Activated naive CD8-positive, alpha-beta T cell treated with anti-CD3 and anti-CD28 coated beads, Interleukin-2, amount 10 ng/mL, durations not matched to agents 7 days and 5 days (primary cell): ENCODE measurements at regions not wholly inside any gene's neighbourhood (a gene's known extent, or its start where the extent isn't known, plus 50 kb on each side); places are given as distances from the start of the nearest gene placed in this dataset.

Source experiments
- ATAC-seq: fragments of 150-1000 bp; cut with Tn5 transposase; one replicate; pipeline ENCODE4 v1.10.0; 2021; ENCODE audit warnings: low read depth, moderate library complexity
- POLR2A ChIA-PET: fragments of 350-600 bp; sonication (Branson Sonifier 250); formaldehyde crosslinking; loops from one replicate; lab custom pipeline; 2021; ENCODE audit warnings: antibody characterized with exemption; lab: Charles Lee
- DNase-seq: peaks from one replicate; pipeline ENCODE4 v3.0.0; 2021
- H3K27ac Mint-ChIP-seq: one replicate; pipeline ENCODE4 v1.8.0; 2022; ENCODE audit warnings: mild to moderate bottlenecking, mixed read lengths
- H3K27me3 Mint-ChIP-seq: one replicate; pipeline ENCODE4 v1.8.0; 2022; ENCODE audit warnings: mild to moderate bottlenecking, moderate library complexity, mixed read lengths
- H3K36me3 Mint-ChIP-seq: one replicate; pipeline ENCODE4 v1.8.0; 2021; ENCODE audit warnings: mild to moderate bottlenecking, mixed read lengths
- H3K4me1 Mint-ChIP-seq: one replicate; pipeline ENCODE4 v1.8.0; 2021; ENCODE audit warnings: mixed read lengths
- H3K4me3 Mint-ChIP-seq: one replicate; pipeline ENCODE4 v1.8.0; 2022; ENCODE audit warnings: mild to moderate bottlenecking, moderate library complexity, mixed read lengths
- H3K9me3 Mint-ChIP-seq: one replicate; pipeline ENCODE4 v1.8.0; 2021; ENCODE audit warnings: mixed read lengths

- Mint-ChIP-seq H3K4me3 (no peak overlapping the region), H3K27ac (no peak overlapping the region), H3K9me3 (peaks cover 1% of the 10 kb centered on the region), H3K27me3 (no peaks in the 10 kb centered on the region), H3K4me1 (no peaks in the 10 kb centered on the region), H3K36me3 (no peaks in the 10 kb centered on the region)
- ATAC-seq (no peak), DNase-seq (no peak)
- POLR2A ChIA-PET, result no interaction called here
These were observed 191.7 kb upstream of the HSF2 start for GRCh38 chr6:122207794-122208193.

GRCh38 chr6:122214605-122215318, 184.7 kb upstream of the HSF2 start:
- Mint-ChIP-seq H3K4me1 (no peaks in the 10 kb centered on the region), H3K9me3 (no peaks in the 10 kb centered on the region), H3K27me3 (peaks cover 4% of the 10 kb centered on the region), H3K27ac (no peak overlapping the region), H3K36me3 (no peaks in the 10 kb centered on the region), H3K4me3 (no peak overlapping the region)
- no peak for ATAC-seq
- POLR2A ChIA-PET, result no interaction called here
- DNase-seq, result no peak

GRCh38 chr6:122220254-122220653, 179.2 kb upstream of the HSF2 start:
- ATAC-seq (no peak), DNase-seq (no peak)
- Mint-ChIP-seq H3K27me3 (no peaks in the 10 kb centered on the region), H3K36me3 (no peaks in the 10 kb centered on the region), H3K27ac (no peak overlapping the region), H3K4me1 (no peaks in the 10 kb centered on the region), H3K9me3 (no peaks in the 10 kb centered on the region), H3K4me3 (no peak overlapping the region)
- POLR2A ChIA-PET, result no interaction called here

GRCh38 chr6:122222761-122223160, 176.7 kb upstream of the HSF2 start:
- no peaks in the 10 kb centered on the region for H3K27me3 Mint-ChIP-seq
- H3K4me3 Mint-ChIP-seq, result no peak overlapping the region
- H3K4me1 Mint-ChIP-seq, result no peaks in the 10 kb centered on the region
- H3K27ac Mint-ChIP-seq, result no peak overlapping the region
- no peak for ATAC-seq
- DNase-seq, result no peak
- H3K36me3 Mint-ChIP-seq, result no peaks in the 10 kb centered on the region
- POLR2A ChIA-PET, result no interaction called here
- H3K9me3 Mint-ChIP-seq, result no peaks in the 10 kb centered on the region

GRCh38 chr6:122223251-122223650, 176.2 kb upstream of the HSF2 start:
- Mint-ChIP-seq H3K4me3 (no peak overlapping the region), H3K27ac (no peak overlapping the region), H3K4me1 (no peaks in the 10 kb centered on the region), H3K36me3 (no peaks in the 10 kb centered on the region), H3K9me3 (no peaks in the 10 kb centered on the region), H3K27me3 (no peaks in the 10 kb centered on the region)
- ATAC-seq (no peak), DNase-seq (no peak)
- POLR2A ChIA-PET, result no interaction called here

GRCh38 chr6:122238861-122239260, 160.6 kb upstream of the HSF2 start:
- Mint-ChIP-seq H3K36me3 (no peaks in the 10 kb centered on the region), H3K27ac (no peak overlapping the region), H3K4me3 (no peak overlapping the region), H3K9me3 (peaks cover 2% of the 10 kb centered on the region), H3K27me3 (no peaks in the 10 kb centered on the region), H3K4me1 (no peaks in the 10 kb centered on the region)
- ATAC-seq, result no peak
- POLR2A ChIA-PET, result no interaction called here
- DNase-seq, result no peak

GRCh38 chr6:122246906-122247658, 152.4 kb upstream of the HSF2 start:
- Mint-ChIP-seq H3K36me3 (no peaks in the 10 kb centered on the region), H3K4me3 (no peak overlapping the region), H3K27me3 (no peaks in the 10 kb centered on the region), H3K27ac (no peak overlapping the region), H3K4me1 (no peaks in the 10 kb centered on the region), H3K9me3 (peaks cover 4% of the 10 kb centered on the region)
- POLR2A ChIA-PET, result no interaction called here
- DNase-seq (no peak), ATAC-seq (no peak)

GRCh38 chr6:122248001-122248669, 151.3 kb upstream of the HSF2 start:
- POLR2A ChIA-PET, result no interaction called here
- no peak for ATAC-seq

GRCh38 chr6:122248844-122249243, 150.6 kb upstream of the HSF2 start:
- POLR2A ChIA-PET, result no interaction called here
- H3K27me3 Mint-ChIP-seq, result no peaks in the 10 kb centered on the region
- H3K4me1 Mint-ChIP-seq, result no peaks in the 10 kb centered on the region
- H3K9me3 Mint-ChIP-seq, result peaks cover 1% of the 10 kb centered on the region
- H3K4me3 Mint-ChIP-seq, result no peak overlapping the region
- no peak for ATAC-seq
- H3K27ac Mint-ChIP-seq, result no peak overlapping the region
- DNase-seq, result no peak
- no peaks in the 10 kb centered on the region for H3K36me3 Mint-ChIP-seq

More at GRCh38 chr6:122248001-122248669, 151.3 kb upstream of the HSF2 start:
- H3K36me3 Mint-ChIP-seq, result no peaks in the 10 kb centered on the region
- H3K4me3 Mint-ChIP-seq, result no peak overlapping the region
- H3K9me3 Mint-ChIP-seq, result peaks cover 3% of the 10 kb centered on the region
- no peak for DNase-seq
- no peaks in the 10 kb centered on the region for H3K4me1 Mint-ChIP-seq
- no peak overlapping the region for H3K27ac Mint-ChIP-seq
- H3K27me3 Mint-ChIP-seq, result no peaks in the 10 kb centered on the region

- no peak for ATAC-seq
These were observed 140.6 kb upstream of the HSF2 start for GRCh38 chr6:122258839-122259238.

GRCh38 chr6:122264557-122264956, 134.9 kb upstream of the HSF2 start:
- Mint-ChIP-seq H3K4me3 (no peak overlapping the region), H3K27ac (no peak overlapping the region), H3K4me1 (no peaks in the 10 kb centered on the region), H3K27me3 (peaks cover 3% of the 10 kb centered on the region), H3K36me3 (no peaks in the 10 kb centered on the region), H3K9me3 (peaks cover 1% of the 10 kb centered on the region)
- DNase-seq, result no peak
- POLR2A ChIA-PET, result no interaction called here
- no peak for ATAC-seq

More at GRCh38 chr6:122258839-122259238, 140.6 kb upstream of the HSF2 start:
- no peak overlapping the region for H3K27ac Mint-ChIP-seq
- H3K27me3 Mint-ChIP-seq, result peaks cover 3% of the 10 kb centered on the region
- no peak overlapping the region for H3K4me3 Mint-ChIP-seq
- no peaks in the 10 kb centered on the region for H3K4me1 Mint-ChIP-seq
- H3K9me3 Mint-ChIP-seq, result no peaks in the 10 kb centered on the region
- DNase-seq, result no peak
- POLR2A ChIA-PET, result no interaction called here
- no peaks in the 10 kb centered on the region for H3K36me3 Mint-ChIP-seq

GRCh38 chr6:122265755-122266154, 133.7 kb upstream of the HSF2 start:
- peaks cover 3% of the 10 kb centered on the region for H3K27me3 Mint-ChIP-seq
- no peaks in the 10 kb centered on the region for H3K4me1 Mint-ChIP-seq
- no peak overlapping the region for H3K27ac Mint-ChIP-seq
- DNase-seq (no peak), ATAC-seq (no peak)
- POLR2A ChIA-PET, result no interaction called here
- no peaks in the 10 kb centered on the region for H3K36me3 Mint-ChIP-seq
- H3K9me3 Mint-ChIP-seq, result peaks cover 1% of the 10 kb centered on the region
- no peak overlapping the region for H3K4me3 Mint-ChIP-seq

- DNase-seq (no peak), ATAC-seq (no peak)
- Mint-ChIP-seq H3K27ac (no peak overlapping the region), H3K9me3 (peaks cover 1% of the 10 kb centered on the region), H3K4me3 (no peak overlapping the region), H3K27me3 (no peaks in the 10 kb centered on the region), H3K36me3 (no peaks in the 10 kb centered on the region), H3K4me1 (no peaks in the 10 kb centered on the region)
- POLR2A ChIA-PET, result no interaction called here
These were observed 131.1 kb upstream of the HSF2 start for GRCh38 chr6:122268394-122268793.

GRCh38 chr6:122276637-122277036, 122.8 kb upstream of the HSF2 start:
- Mint-ChIP-seq H3K9me3 (no peaks in the 10 kb centered on the region), H3K4me3 (no peak overlapping the region), H3K27ac (no peak overlapping the region), H3K36me3 (no peaks in the 10 kb centered on the region), H3K4me1 (no peaks in the 10 kb centered on the region), H3K27me3 (peaks cover 4% of the 10 kb centered on the region)
- DNase-seq, result no peak
- no peak for ATAC-seq
- POLR2A ChIA-PET, result no interaction called here
